IPS-15b (cell line): ENCODE measurements at regions not wholly inside any gene's neighbourhood (a gene's known extent, or its start where the extent isn't known, plus 50 kb on each side); places are given as distances from the start of the nearest gene placed in this dataset.

Experiments used
- H3K27me3 ChIP-seq: one replicate; pipeline ENCODE4 v1.6.1; 2013; ENCODE audit warnings: low read length; ENCODE audit not compliant: control insufficient read depth, insufficient read depth
- H3K36me3 ChIP-seq: one replicate; pipeline ENCODE4 v1.6.1; 2013; ENCODE audit warnings: low read length; ENCODE audit not compliant: control insufficient read depth, insufficient read depth
- H3K4me1 ChIP-seq: one replicate; pipeline ENCODE4 v1.6.1; 2013; ENCODE audit warnings: mild to moderate bottlenecking, low read length; ENCODE audit not compliant: control insufficient read depth, insufficient read depth
- H3K4me3 ChIP-seq: one replicate; pipeline ENCODE4 v1.5.1; 2013; ENCODE audit warnings: low read depth, low read length
- H3K9ac ChIP-seq: one replicate; pipeline ENCODE4 v1.6.1; 2013; ENCODE audit warnings: low read depth, mild to moderate bottlenecking, low read length
- H3K9me3 ChIP-seq: one replicate; pipeline ENCODE4 v1.6.1; 2013; ENCODE audit warnings: mild to moderate bottlenecking, low read length; ENCODE audit not compliant: control insufficient read depth, insufficient read depth

- Histone ChIP-seq H3K36me3 (no peaks in the 10 kb centered on the region), H3K27me3 (no peaks in the 10 kb centered on the region), H3K9ac (no peak overlapping the region), H3K4me1 (no peaks in the 10 kb centered on the region), H3K9me3 (no peaks in the 10 kb centered on the region), H3K4me3 (no peak overlapping the region)
Measured at GRCh38 chr5:125465703-125466102, 719.3 kb upstream of the ZNF608 start.

- Histone ChIP-seq H3K9me3 (no peaks in the 10 kb centered on the region), H3K27me3 (no peaks in the 10 kb centered on the region), H3K36me3 (no peaks in the 10 kb centered on the region), H3K9ac (no peak overlapping the region), H3K4me3 (no peak overlapping the region), H3K4me1 (no peaks in the 10 kb centered on the region)
Measured at GRCh38 chr5:125467222-125467621, 720.8 kb upstream of the ZNF608 start.

- Histone ChIP-seq H3K4me1 (no peaks in the 10 kb centered on the region), H3K36me3 (no peaks in the 10 kb centered on the region)
Measured at GRCh38 chr5:125470280-125470902, 724.0 kb upstream of the ZNF608 start.

GRCh38 chr5:125476901-125477585 lies 730.6 kb upstream of the ZNF608 start:
- Histone ChIP-seq H3K9ac (no peak overlapping the region), H3K27me3 (no peaks in the 10 kb centered on the region), H3K36me3 (no peaks in the 10 kb centered on the region), H3K9me3 (no peaks in the 10 kb centered on the region), H3K4me3 (no peak overlapping the region), H3K4me1 (peaks cover 3% of the 10 kb centered on the region)

More at GRCh38 chr5:125470280-125470902, 724.0 kb upstream of the ZNF608 start:
- Histone ChIP-seq H3K9me3 (no peaks in the 10 kb centered on the region), H3K9ac (no peak overlapping the region), H3K4me3 (no peak overlapping the region), H3K27me3 (no peaks in the 10 kb centered on the region)

GRCh38 chr5:125477586-125477975 lies 731.1 kb upstream of the ZNF608 start:
- Histone ChIP-seq H3K4me3 (no peak overlapping the region), H3K36me3 (no peaks in the 10 kb centered on the region), H3K9ac (no peak overlapping the region), H3K9me3 (no peaks in the 10 kb centered on the region), H3K27me3 (no peaks in the 10 kb centered on the region), H3K4me1 (peaks cover 3% of the 10 kb centered on the region)

- Histone ChIP-seq H3K4me1 (peaks cover 3% of the 10 kb centered on the region), H3K9ac (no peak overlapping the region), H3K27me3 (no peaks in the 10 kb centered on the region), H3K36me3 (no peaks in the 10 kb centered on the region), H3K4me3 (no peak overlapping the region), H3K9me3 (no peaks in the 10 kb centered on the region)
Measured at GRCh38 chr5:125478599-125478998, 732.2 kb upstream of the ZNF608 start.

GRCh38 chr5:125480911-125481310 lies 734.5 kb upstream of the ZNF608 start:
- H3K4me3 ChIP-seq: no peak overlapping the region
- H3K36me3 ChIP-seq: no peaks in the 10 kb centered on the region
- H3K4me1 ChIP-seq: peaks cover 13% of the 10 kb centered on the region
- H3K27me3 ChIP-seq: no peaks in the 10 kb centered on the region
- H3K9me3 ChIP-seq: no peaks in the 10 kb centered on the region
- H3K9ac ChIP-seq: no peak overlapping the region

GRCh38 chr5:125481506-125482465 lies 735.3 kb upstream of the ZNF608 start:
- Histone ChIP-seq H3K4me3 (no peak overlapping the region), H3K9me3 (no peaks in the 10 kb centered on the region), H3K27me3 (no peaks in the 10 kb centered on the region), H3K4me1 (peaks cover 18% of the 10 kb centered on the region), H3K36me3 (no peaks in the 10 kb centered on the region), H3K9ac (no peak overlapping the region)

GRCh38 chr5:125483609-125484008 lies 737.2 kb upstream of the ZNF608 start:
- Histone ChIP-seq H3K9ac (no peak overlapping the region), H3K9me3 (no peaks in the 10 kb centered on the region), H3K27me3 (no peaks in the 10 kb centered on the region), H3K4me3 (no peak overlapping the region), H3K4me1 (peaks cover 20% of the 10 kb centered on the region), H3K36me3 (no peaks in the 10 kb centered on the region)

GRCh38 chr5:125484272-125484741 lies 737.9 kb upstream of the ZNF608 start:
- H3K4me1 ChIP-seq: peaks cover 20% of the 10 kb centered on the region
- no peaks in the 10 kb centered on the region for H3K9me3 ChIP-seq
- H3K9ac ChIP-seq: no peak overlapping the region
- no peaks in the 10 kb centered on the region for H3K36me3 ChIP-seq
- H3K27me3 ChIP-seq: no peaks in the 10 kb centered on the region
- H3K4me3 ChIP-seq: no peak overlapping the region

- Histone ChIP-seq H3K9me3 (no peaks in the 10 kb centered on the region), H3K36me3 (no peaks in the 10 kb centered on the region), H3K4me3 (no peak overlapping the region), H3K27me3 (no peaks in the 10 kb centered on the region), H3K4me1 (peaks cover 20% of the 10 kb centered on the region), H3K9ac (no peak overlapping the region)
Measured at GRCh38 chr5:125484742-125485641, 738.6 kb upstream of the ZNF608 start.
